GM12878 (cell line): ENCODE measurements at regions not wholly inside any gene's neighbourhood (a gene's known extent, or its start where the extent isn't known, plus 50 kb on each side); places are given as distances from the start of the nearest gene placed in this dataset.

Experiments
- ATAC-seq: fragments of 200-7000 bp; cut with Tn5 transposase; 3 replicates; pipeline ENCODE4 v1.9.1; 2020; ENCODE audit warnings: mild to moderate bottlenecking, moderate library complexity
- BruUV-seq: library from RNA; stranded (reverse); fragments of 400-500 nt; replicated peaks from 2 replicates; lab custom pipeline; 2021; lab: Mats Ljungman, UMichigan
- CTCF ChIA-PET: fragments of 300-600 bp; sonication (Branson Sonifier 250); formaldehyde crosslinking; extraction: SDS; loops from one replicate; lab custom pipeline; 2021; ENCODE audit warnings: inconsistent platforms; lab: Yijun Ruan, JAX
- POLR2A ChIA-PET: fragments of 350-600 bp; formaldehyde crosslinking; extraction: SDS; loops from one replicate; lab custom pipeline; 2021; ENCODE audit warnings: inconsistent platforms; lab: Charles Lee
- RAD21 ChIA-PET: fragments of 300-600 bp; sonication (Branson Sonifier 250); formaldehyde crosslinking; loops from one replicate; lab custom pipeline; 2023; ENCODE audit warnings: antibody characterized with exemption; ENCODE audit not compliant: unreplicated experiment; lab: Charles Lee
- SMC1A ChIA-PET: fragments of 300-600 bp; sonication (Branson Sonifier 250); formaldehyde crosslinking; loops from one replicate; lab custom pipeline; 2023; ENCODE audit not compliant: unreplicated experiment, uncharacterized antibody; lab: Charles Lee
- DNase-seq: peaks from one replicate; pipeline ENCODE4 v3.0.0-alpha.2; 2011; ENCODE audit warnings: low read depth, low spot score
- FAIRE-seq: peaks from 3 replicates; lab custom pipeline; 2011; peaks lifted over from hg19 to GRCh38; lab: Jason Lieb, UNC
- H2AFZ ChIP-seq: 2 replicates; pipeline ENCODE4 v1.6.0; 2011; ENCODE audit warnings: low read depth, low read length, control low read depth; ENCODE audit not compliant: control insufficient read depth
- H3K27ac ChIP-seq: 2 replicates; pipeline ENCODE4 v1.5.1; 2011; ENCODE audit warnings: control low read depth; ENCODE audit not compliant: control insufficient read depth, insufficient read depth
- H3K27me3 ChIP-seq, 2 experiments: replicated peaks in 1 of 2; 2 replicates each; pipeline versions ENCODE4 v1.6.0 to v1.6.1; 2011; ENCODE audit warnings: low read length in 1 of 2; ENCODE audit not compliant: control insufficient read depth in 2 of 2, insufficient read depth in 2 of 2
- H3K36me3 ChIP-seq, 2 experiments: 2 replicates each; pipeline ENCODE4 v1.5.1; 2011; ENCODE audit warnings: low read length in 1 of 2; ENCODE audit not compliant: control insufficient read depth in 2 of 2, insufficient read depth in 2 of 2
- H3K4me1 ChIP-seq: 2 replicates; pipeline ENCODE4 v1.6.1; 2011; ENCODE audit warnings: mild to moderate bottlenecking, low read length, moderate library complexity, mixed read lengths; ENCODE audit not compliant: control insufficient read depth, insufficient read depth
- H3K4me2 ChIP-seq: 2 replicates; pipeline ENCODE4 v1.6.0; 2011; ENCODE audit warnings: control low read depth; ENCODE audit not compliant: control insufficient read depth, insufficient read depth
- H3K4me3 ChIP-seq: fragments of 200-600 bp; sonication (generic); 2 replicates; pipeline ENCODE4 v1.5.1; 2016
- H3K79me2 ChIP-seq: 2 replicates; pipeline ENCODE4 v1.6.0; 2011; ENCODE audit warnings: low read length; ENCODE audit not compliant: control insufficient read depth, insufficient read depth
- H3K9ac ChIP-seq: 2 replicates; pipeline ENCODE4 v1.8.0; 2011; ENCODE audit warnings: low read length, control low read depth, mixed read lengths; ENCODE audit not compliant: control insufficient read depth, insufficient read depth
- H3K9me3 ChIP-seq: replicated peaks from 3 replicates; pipeline ENCODE4 v1.5.1; 2011; ENCODE audit warnings: mild to moderate bottlenecking, low read length; ENCODE audit not compliant: control insufficient read depth, insufficient read depth
- H4K20me1 ChIP-seq: 2 replicates; pipeline ENCODE4 v1.6.0; 2011; ENCODE audit not compliant: control insufficient read depth, insufficient read depth
- CHD1 ChIP-seq: IDR thresholded peaks from 2 replicates; pipeline ENCODE4 v1.6.1; 2012; ENCODE audit warnings: low read depth, low read length, improper control_type of control experiment
- CHD4 ChIP-seq: fragments of 200-600 bp; sonication (generic); IDR thresholded peaks from 2 replicates; pipeline ENCODE4 v1.6.1; 2016; ENCODE audit warnings: mild to moderate bottlenecking
- CTCF ChIP-seq, 3 experiments: IDR thresholded peaks in 2 of 3; conservative IDR thresholded peaks in 1 of 3; 2 replicates each; pipeline ENCODE4 v1.5.1; 2011; ENCODE audit warnings: low read depth in 3 of 3, low read length in 3 of 3, mild to moderate bottlenecking in 3 of 3, control low read depth in 2 of 3, moderate library complexity in 2 of 3, inconsistent platforms in 1 of 3, mixed read lengths in 1 of 3; ENCODE audit not compliant: control insufficient read depth in 2 of 3, insufficient read depth in 1 of 3; ENCODE audit errors: extremely low read depth in 1 of 3
- EED ChIP-seq: sonication (generic); IDR thresholded peaks from 2 replicates; pipeline ENCODE4 v1.6.1; 2016; ENCODE audit warnings: antibody characterized with exemption, low read depth
- ELK1 ChIP-seq: IDR thresholded peaks from 2 replicates; pipeline ENCODE4 v1.6.1; 2012; ENCODE audit warnings: low read depth, low read length, improper control_type of control experiment
- JUNB ChIP-seq: IDR thresholded peaks from 2 replicates; pipeline ENCODE4 v1.6.1; 2016; ENCODE audit warnings: antibody characterized with exemption, mild to moderate bottlenecking
- MEF2B ChIP-seq: fragments of 450-650 bp; IDR thresholded peaks from 2 replicates; pipeline ENCODE4 v1.6.1; 2018; ENCODE audit warnings: mild to moderate bottlenecking, moderate library complexity; ENCODE audit not compliant: partially characterized antibody, poor library complexity, severe bottlenecking
- NFXL1 ChIP-seq: fragments of 450-650 bp; IDR thresholded peaks from 2 replicates; pipeline ENCODE4 v1.6.1; 2017; ENCODE audit warnings: antibody characterized with exemption, mild to moderate bottlenecking, borderline replicate concordance
- NR2C2 ChIP-seq: IDR thresholded peaks from 2 replicates; pipeline ENCODE4 v1.6.1; 2011; ENCODE audit warnings: borderline replicate concordance, low read depth; ENCODE audit not compliant: control insufficient read depth, insufficient read length
- TCF7 ChIP-seq: IDR thresholded peaks from 2 replicates; pipeline ENCODE4 v1.6.1; 2014; ENCODE audit warnings: antibody characterized with exemption, borderline replicate concordance
- YY1 ChIP-seq: IDR thresholded peaks from 2 replicates; pipeline ENCODE4 v1.6.1; 2011; ENCODE audit warnings: low read depth, mild to moderate bottlenecking, low read length
- ZSCAN29 ChIP-seq: fragments of 450-650 bp; IDR thresholded peaks from 2 replicates; pipeline ENCODE4 v1.6.1; 2017; ENCODE audit warnings: mild to moderate bottlenecking, moderate library complexity
- WGBS: methylation state at CpG from one replicate; pipeline ENCODE4 v1.1.6; 2016; ENCODE audit warnings: low lambda C conversion rate; ENCODE audit not compliant: insufficient replicate concordance, insufficient coverage; ENCODE audit errors: missing lambda C conversion rate; 5-methylcytosine and 5-hydroxymethylcytosine counted together
- in situ Hi-C: fragments of 300-500 bp; cut with MboI; formaldehyde crosslinking; loops from 9 replicates; pipeline ENCODE4 v1.14.3; 2018; ENCODE audit warnings: mixed read lengths
- intact Hi-C: fragments of 100-400 bp; cut with micrococcal nuclease; formaldehyde crosslinking; loops from one replicate; pipeline ENCODE4 v1.14.2; 2022; ENCODE audit not compliant: unreplicated experiment
- TF ChIP-seq, protein P1 (sequence below): IDR thresholded peaks from 2 replicates; pipeline ENCODE4 v1.6.1; 2012; ENCODE audit warnings: mild to moderate bottlenecking, low read depth, low read length

- ChIA-PET RAD21 (no interaction called here), POLR2A (no interaction called here), CTCF (interaction anchor here (0.8 kb wide), 1 partner anchor 565 kb away, joined by 3 read pairs; no protein-coding TSS in a partner anchor), SMC1A (no interaction called here)
- Histone ChIP-seq H3K4me3 (no peak overlapping the region), H3K36me3 (no peaks in the 10 kb centered on the region), H3K4me2 (no peak overlapping the region), H3K9me3 (no peaks in the 10 kb centered on the region), H3K79me2 (no peaks in the 10 kb centered on the region), H3K9ac (no peak overlapping the region), H3K27ac (no peak overlapping the region), H3K27me3 (no peaks in the 10 kb centered on the region), H2AFZ (no peak overlapping the region), H3K4me1 (no peaks in the 10 kb centered on the region), H4K20me1 (no peaks in the 10 kb centered on the region)
- in situ Hi-C loops, result no loop called here
- DNase-seq, result no peak
- TF ChIP-seq CHD1, result no peak
- TF ChIP-seq CHD4, result no peak
- TF ChIP-seq EED, result no peak
- no peak for TF ChIP-seq NFXL1
- TF ChIP-seq CTCF (IDR thresholded peaks at IDR 0.05 in 2 of 3, conservative IDR thresholded peaks at IDR 0.05 in 1 of 3; ENCODE audit: control insufficient read depth in 2 of 3, extremely low read depth in 1 of 3, insufficient read depth in 1 of 3, low read depth in 3 of 3, low read length in 3 of 3), result no peak
- TF ChIP-seq NR2C2, result no peak
- no peak for TF ChIP-seq JUNB
- no peak for TF ChIP-seq ELK1
- no peak for TF ChIP-seq YY1
- no peak for TF ChIP-seq MEF2B
- TF ChIP-seq, protein P1, sequence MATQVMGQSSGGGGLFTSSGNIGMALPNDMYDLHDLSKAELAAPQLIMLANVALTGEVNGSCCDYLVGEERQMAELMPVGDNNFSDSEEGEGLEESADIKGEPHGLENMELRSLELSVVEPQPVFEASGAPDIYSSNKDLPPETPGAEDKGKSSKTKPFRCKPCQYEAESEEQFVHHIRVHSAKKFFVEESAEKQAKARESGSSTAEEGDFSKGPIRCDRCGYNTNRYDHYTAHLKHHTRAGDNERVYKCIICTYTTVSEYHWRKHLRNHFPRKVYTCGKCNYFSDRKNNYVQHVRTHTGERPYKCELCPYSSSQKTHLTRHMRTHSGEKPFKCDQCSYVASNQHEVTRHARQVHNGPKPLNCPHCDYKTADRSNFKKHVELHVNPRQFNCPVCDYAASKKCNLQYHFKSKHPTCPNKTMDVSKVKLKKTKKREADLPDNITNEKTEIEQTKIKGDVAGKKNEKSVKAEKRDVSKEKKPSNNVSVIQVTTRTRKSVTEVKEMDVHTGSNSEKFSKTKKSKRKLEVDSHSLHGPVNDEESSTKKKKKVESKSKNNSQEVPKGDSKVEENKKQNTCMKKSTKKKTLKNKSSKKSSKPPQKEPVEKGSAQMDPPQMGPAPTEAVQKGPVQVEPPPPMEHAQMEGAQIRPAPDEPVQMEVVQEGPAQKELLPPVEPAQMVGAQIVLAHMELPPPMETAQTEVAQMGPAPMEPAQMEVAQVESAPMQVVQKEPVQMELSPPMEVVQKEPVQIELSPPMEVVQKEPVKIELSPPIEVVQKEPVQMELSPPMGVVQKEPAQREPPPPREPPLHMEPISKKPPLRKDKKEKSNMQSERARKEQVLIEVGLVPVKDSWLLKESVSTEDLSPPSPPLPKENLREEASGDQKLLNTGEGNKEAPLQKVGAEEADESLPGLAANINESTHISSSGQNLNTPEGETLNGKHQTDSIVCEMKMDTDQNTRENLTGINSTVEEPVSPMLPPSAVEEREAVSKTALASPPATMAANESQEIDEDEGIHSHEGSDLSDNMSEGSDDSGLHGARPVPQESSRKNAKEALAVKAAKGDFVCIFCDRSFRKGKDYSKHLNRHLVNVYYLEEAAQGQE, result no peak
- TF ChIP-seq ZSCAN29, result no peak
- TF ChIP-seq TCF7, result no peak
- ATAC-seq, result no peak
- intact Hi-C loops, result no loop called here
- no peak for FAIRE-seq
- WGBS, result 24% methylated on average over 4 of the region's 4 CpGs
- no TSS peak for BruUV-seq
These were observed 296.1 kb downstream of the TRIML1 start for GRCh38 chr4:188435381-188435780.
